Heart right ventricle (tissue), 16 donors: ENCODE measurements at regions not wholly inside any gene's neighbourhood (a gene's known extent, or its start where the extent isn't known, plus 50 kb on each side); places are given as distances from the start of the nearest gene placed in this dataset.
A peak's percentile ranks its signal among the peaks of the same experiment; 100 is the strongest.

Experiments used
- ATAC-seq, 8 donors: fragments of 200-7000 bp; cut with Tn5 transposase; one replicate each; pipeline ENCODE4 v1.9.1; 2020; ENCODE audit warnings: mild to moderate bottlenecking in 8 of 8, moderate library complexity in 8 of 8, moderate number of reproducible peaks in 1 of 8
- DNase-seq, 2 donors: peaks; one replicate each; pipeline ENCODE4 v3.0.0-alpha.2; 2020
- H3K27ac ChIP-seq, 10 donors: fragments of 200-600 bp; sonication (generic) in 2 of 10; one replicate each; pipeline versions ENCODE4 v1.5.0 to v1.8.0; 2020 to 2022; ENCODE audit warnings: mild to moderate bottlenecking in 3 of 10
- H3K27me3 ChIP-seq, 7 donors: fragments of 200-600 bp; one replicate each; pipeline ENCODE4 v1.8.0; 2021 to 2022; ENCODE audit warnings: mild to moderate bottlenecking in 2 of 7
- H3K36me3 ChIP-seq, 9 donors: fragments of 200-600 bp; sonication (generic) in 1 of 9; one replicate each; pipeline versions ENCODE4 v1.5.0 to v1.8.0; 2020 to 2022; ENCODE audit warnings: mild to moderate bottlenecking in 2 of 9
- H3K4me1 ChIP-seq, 9 donors: fragments of 200-600 bp; sonication (generic) in 1 of 9; one replicate each; pipeline versions ENCODE4 v1.5.0 to v1.8.0; 2020 to 2022; ENCODE audit warnings: mild to moderate bottlenecking in 4 of 9
- H3K4me3 ChIP-seq, 10 donors: fragments of 200-600 bp; sonication (generic) in 2 of 10; one replicate each; pipeline versions ENCODE4 v1.5.0 to v1.8.0; 2020 to 2022; ENCODE audit warnings: mild to moderate bottlenecking in 7 of 10, moderate library complexity in 2 of 10
- H3K9me3 ChIP-seq, 11 donors: fragments of 200-600 bp in 10 of 11; sonication (generic) in 2 of 11; one replicate each; pipeline versions ENCODE4 v1.5.0 to v1.8.0; 2013 to 2022; ENCODE audit warnings: mild to moderate bottlenecking in 2 of 11, control low read depth in 1 of 11, moderate library complexity in 1 of 11
- CTCF ChIP-seq, 9 donors: fragments of 200-600 bp; sonication (generic) in 2 of 9; IDR thresholded peaks; one replicate each; pipeline versions ENCODE4 v1.5.0 to v1.8.0; 2021 to 2022; ENCODE audit warnings: antibody characterized with exemption in 9 of 9, mild to moderate bottlenecking in 5 of 9, moderate library complexity in 1 of 9
- WGBS, 2 donors: extraction: QIAGEN DNeasy Blood & Tissue Kit; methylation state at CpG; one replicate each; pipeline ENCODE4 v1.1.7; 2013; ENCODE audit warnings: inconsistent platforms in 1 of 2; 5-methylcytosine and 5-hydroxymethylcytosine counted together
- intact Hi-C, 10 donors: fragments of 100-400 bp; cut with DNase I; formaldehyde crosslinking; loops; one replicate each; pipeline versions ENCODE4 v1.11.1 to v1.14.2; 2022
- donor health status: Arrhythmogenic right ventricular cardiomyopathy.
- donor health status: ischemic (EF 13 %, LVEDD 7.1; RV severe dilation, severe dysfunction).
- donor health status: healthy with polysubstance abuse.
- donor health status: DM: no; HTN: yes; CAD: no.
- donor health status: DM: no; HTN: no; CAD: no.
- donor health status: ischemic (EF 25% LVEDD 6.9; RV normal size, moderate dysfunction).
- donor health status: ischemic (EF 25% LVEDD 5.7; RV mildly dilated, moderate dysfunction).
- donor health status: healthy.
- donor health status: DM: yes; HTN: yes; CAD: no.
- donor health status: Ischemic cardiomyopathy.
- donor health status: ischemic (EF 35%, LVEDD 5.7; RV mildly dilated, moderate dysfunction).
- donor health status: nonischemic (EF 11% LVEDD 7.7; RV severe dilation, severe dysfunction).
- donor health status: DM: yes; HTN: yes; CAD: no.
- donor health status: PGD.
- donor health status: ischemic (EF 29% LVEDD 5.4; RV normal size, mild dysfunction).
- donor health status: nonischemic (EF 23%, LVEDD 6.1; RV moderate dilation, normal function).

- intact Hi-C loops = loop anchor here in 8 of 10 donors (5.0 to 10.0 kb wide), 8 partner anchors 176 to 888 kb away; partner anchors contain the start of gene B3GALT2 (in 6 of the 8)
- H3K4me3 ChIP-seq = peak overlapping the region in 7 of 10 donors; percentile 11 to 43 (median 30)
- peak; percentile 67 to 77 for DNase-seq
- H3K4me1 ChIP-seq = peaks cover 0 to 31% (median 11%) of the 10 kb centered on the region in 9 donors
- H3K27ac ChIP-seq = peak overlapping the region; percentile 4 to 75 (median 72)
- no peaks in the 10 kb centered on the region for H3K9me3 ChIP-seq
- no peaks in the 10 kb centered on the region for H3K36me3 ChIP-seq
- peak; percentile 45 to 81 (median 74) for ATAC-seq
- no peak for TF ChIP-seq CTCF (IDR thresholded peaks at IDR 0.05)
- H3K27me3 ChIP-seq = no peaks in the 10 kb centered on the region
- WGBS, 2 donors = 6 to 9% methylated on average over 9 of the region's 9 CpGs
Measured at GRCh38 chr1:193408782-193409293, 222.4 kb upstream of the B3GALT2 start.

- H3K27ac ChIP-seq = peak overlapping the region in 4 of 10 donors; percentile 1 to 7 (median 2)
- no peaks in the 10 kb centered on the region for H3K27me3 ChIP-seq
- WGBS, 2 donors = 4% methylated on average over 4 of the region's 4 CpGs
- peak; percentile 35 to 81 (median 74) for TF ChIP-seq CTCF (IDR thresholded peaks at IDR 0.05)
- intact Hi-C loops = loop anchor here in 8 of 10 donors (5.0 to 10.0 kb wide), 8 partner anchors 178 to 890 kb away; partner anchors contain the start of gene B3GALT2 (in 6 of the 8)
- no peaks in the 10 kb centered on the region for H3K36me3 ChIP-seq
- no peak overlapping the region for H3K4me3 ChIP-seq
- no peak for DNase-seq
- no peaks in the 10 kb centered on the region for H3K9me3 ChIP-seq
- peak in 2 of 8 donors; percentile 30 to 54 for ATAC-seq
- peaks cover 0 to 29% (median 11%) of the 10 kb centered on the region in 9 donors for H3K4me1 ChIP-seq
Measured at GRCh38 chr1:193406901-193407300, 220.5 kb upstream of the B3GALT2 start.

- peaks cover 0 to 21% (median 6%) of the 10 kb centered on the region in 9 donors for H3K4me1 ChIP-seq
- H3K4me3 ChIP-seq = no peak overlapping the region
- DNase-seq (no peak), ATAC-seq (no peak)
- intact Hi-C loops = loop anchor here in 7 of 10 donors (10.0 kb wide), 6 partner anchors 181 to 891 kb away; partner anchors contain the start of gene B3GALT2 (in 5 of the 7)
- 97 to 100% methylated on average over 2 of the region's 2 CpGs for WGBS, 2 donors
- no peaks in the 10 kb centered on the region for H3K27me3 ChIP-seq
- no peaks in the 10 kb centered on the region for H3K9me3 ChIP-seq
- no peak for TF ChIP-seq CTCF (IDR thresholded peaks at IDR 0.05)
- no peak overlapping the region for H3K27ac ChIP-seq
- no peaks in the 10 kb centered on the region for H3K36me3 ChIP-seq
Measured at GRCh38 chr1:193404236-193404635, 217.8 kb upstream of the B3GALT2 start.

GRCh38 chr1:193402977-193403376 lies 216.6 kb upstream of the B3GALT2 start:
- H3K36me3 ChIP-seq = no peaks in the 10 kb centered on the region
- H3K4me1 ChIP-seq = peaks cover 0 to 11% (median 4%) of the 10 kb centered on the region in 9 donors
- intact Hi-C loops = loop anchor here in 7 of 10 donors (10.0 kb wide), 6 partner anchors 182 to 892 kb away; partner anchors contain the start of gene B3GALT2 (in 5 of the 7)
- no peak overlapping the region for H3K4me3 ChIP-seq
- 93% methylated on average over 2 of the region's 2 CpGs for WGBS, 2 donors
- H3K27me3 ChIP-seq = no peaks in the 10 kb centered on the region
- no peak for ATAC-seq
- no peak for DNase-seq
- TF ChIP-seq CTCF (IDR thresholded peaks at IDR 0.05) = no peak
- no peaks in the 10 kb centered on the region for H3K9me3 ChIP-seq
- no peak overlapping the region for H3K27ac ChIP-seq
